ENCODE measurements at regions not wholly inside any gene's neighbourhood (a gene's known extent, or its start where the extent isn't known, plus 50 kb on each side); places are given as distances from the start of the nearest gene placed in this dataset.

DNA sequence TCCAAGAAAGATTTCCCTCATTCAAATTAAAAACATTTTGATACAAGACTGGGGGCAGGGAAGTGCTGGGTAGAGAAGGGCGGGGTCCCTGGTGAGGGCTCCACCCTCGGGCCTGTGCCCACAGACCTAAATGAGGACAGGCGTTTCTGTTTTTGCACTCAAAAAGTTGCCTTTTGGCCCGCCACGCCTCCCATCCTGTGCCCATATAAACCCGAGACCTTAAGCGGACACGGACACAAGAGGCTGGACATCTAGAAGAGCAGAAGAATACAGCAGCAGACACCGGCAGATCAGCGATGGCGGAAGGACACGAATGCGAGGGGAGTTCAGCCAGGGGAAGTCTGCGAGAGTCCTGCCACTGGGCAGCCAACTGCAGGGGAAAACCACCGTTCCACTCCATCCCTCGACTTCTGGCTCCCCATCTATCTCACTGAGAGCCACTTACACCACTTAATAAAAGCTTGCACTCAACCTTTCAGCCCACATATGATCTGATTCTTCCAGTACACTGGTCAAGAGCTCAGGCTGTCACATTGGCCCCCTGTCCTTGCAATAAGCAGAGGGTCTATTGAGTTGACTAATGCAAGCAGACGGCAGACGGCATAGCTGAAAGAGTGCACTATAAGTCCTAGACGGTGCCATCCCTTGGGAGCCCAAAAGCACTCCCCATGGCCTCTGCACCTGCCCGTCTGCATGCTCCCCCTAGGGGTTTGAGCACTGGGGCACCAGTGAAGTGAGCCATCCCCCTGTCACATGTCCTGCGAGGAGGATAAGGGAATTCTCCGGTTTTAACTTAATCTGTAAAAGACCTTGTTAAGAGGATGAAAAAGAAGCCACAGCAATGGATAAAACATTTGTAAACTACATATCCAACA lies 181.8 kb upstream of the PRSS1 start (continued):
- no peak for TF ChIP-seq ZNF737 (CRISPR knock-in tag; IDR thresholded peaks at IDR 0.05; ENCODE audit: borderline replicate concordance)
- no peak for TF ChIP-seq SMC3 (IDR thresholded peaks at IDR 0.05; ENCODE audit: low read length)
- no peak for TF ChIP-seq ZNF510 (CRISPR knock-in tag; IDR thresholded peaks at IDR 0.05; ENCODE audit: low read depth)
- TF ChIP-seq, protein P1, sequence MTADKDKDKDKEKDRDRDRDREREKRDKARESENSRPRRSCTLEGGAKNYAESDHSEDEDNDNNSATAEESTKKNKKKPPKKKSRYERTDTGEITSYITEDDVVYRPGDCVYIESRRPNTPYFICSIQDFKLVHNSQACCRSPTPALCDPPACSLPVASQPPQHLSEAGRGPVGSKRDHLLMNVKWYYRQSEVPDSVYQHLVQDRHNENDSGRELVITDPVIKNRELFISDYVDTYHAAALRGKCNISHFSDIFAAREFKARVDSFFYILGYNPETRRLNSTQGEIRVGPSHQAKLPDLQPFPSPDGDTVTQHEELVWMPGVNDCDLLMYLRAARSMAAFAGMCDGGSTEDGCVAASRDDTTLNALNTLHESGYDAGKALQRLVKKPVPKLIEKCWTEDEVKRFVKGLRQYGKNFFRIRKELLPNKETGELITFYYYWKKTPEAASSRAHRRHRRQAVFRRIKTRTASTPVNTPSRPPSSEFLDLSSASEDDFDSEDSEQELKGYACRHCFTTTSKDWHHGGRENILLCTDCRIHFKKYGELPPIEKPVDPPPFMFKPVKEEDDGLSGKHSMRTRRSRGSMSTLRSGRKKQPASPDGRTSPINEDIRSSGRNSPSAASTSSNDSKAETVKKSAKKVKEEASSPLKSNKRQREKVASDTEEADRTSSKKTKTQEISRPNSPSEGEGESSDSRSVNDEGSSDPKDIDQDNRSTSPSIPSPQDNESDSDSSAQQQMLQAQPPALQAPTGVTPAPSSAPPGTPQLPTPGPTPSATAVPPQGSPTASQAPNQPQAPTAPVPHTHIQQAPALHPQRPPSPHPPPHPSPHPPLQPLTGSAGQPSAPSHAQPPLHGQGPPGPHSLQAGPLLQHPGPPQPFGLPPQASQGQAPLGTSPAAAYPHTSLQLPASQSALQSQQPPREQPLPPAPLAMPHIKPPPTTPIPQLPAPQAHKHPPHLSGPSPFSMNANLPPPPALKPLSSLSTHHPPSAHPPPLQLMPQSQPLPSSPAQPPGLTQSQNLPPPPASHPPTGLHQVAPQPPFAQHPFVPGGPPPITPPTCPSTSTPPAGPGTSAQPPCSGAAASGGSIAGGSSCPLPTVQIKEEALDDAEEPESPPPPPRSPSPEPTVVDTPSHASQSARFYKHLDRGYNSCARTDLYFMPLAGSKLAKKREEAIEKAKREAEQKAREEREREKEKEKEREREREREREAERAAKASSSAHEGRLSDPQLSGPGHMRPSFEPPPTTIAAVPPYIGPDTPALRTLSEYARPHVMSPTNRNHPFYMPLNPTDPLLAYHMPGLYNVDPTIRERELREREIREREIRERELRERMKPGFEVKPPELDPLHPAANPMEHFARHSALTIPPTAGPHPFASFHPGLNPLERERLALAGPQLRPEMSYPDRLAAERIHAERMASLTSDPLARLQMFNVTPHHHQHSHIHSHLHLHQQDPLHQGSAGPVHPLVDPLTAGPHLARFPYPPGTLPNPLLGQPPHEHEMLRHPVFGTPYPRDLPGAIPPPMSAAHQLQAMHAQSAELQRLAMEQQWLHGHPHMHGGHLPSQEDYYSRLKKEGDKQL (CRISPR knock-in tag; IDR thresholded peaks at IDR 0.05; ENCODE audit: low read depth): no peak
- TF ChIP-seq, protein P2, sequence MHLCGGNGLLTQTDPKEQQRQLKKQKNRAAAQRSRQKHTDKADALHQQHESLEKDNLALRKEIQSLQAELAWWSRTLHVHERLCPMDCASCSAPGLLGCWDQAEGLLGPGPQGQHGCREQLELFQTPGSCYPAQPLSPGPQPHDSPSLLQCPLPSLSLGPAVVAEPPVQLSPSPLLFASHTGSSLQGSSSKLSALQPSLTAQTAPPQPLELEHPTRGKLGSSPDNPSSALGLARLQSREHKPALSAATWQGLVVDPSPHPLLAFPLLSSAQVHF (CRISPR knock-in tag; IDR thresholded peaks at IDR 0.05): no peak

DNA sequence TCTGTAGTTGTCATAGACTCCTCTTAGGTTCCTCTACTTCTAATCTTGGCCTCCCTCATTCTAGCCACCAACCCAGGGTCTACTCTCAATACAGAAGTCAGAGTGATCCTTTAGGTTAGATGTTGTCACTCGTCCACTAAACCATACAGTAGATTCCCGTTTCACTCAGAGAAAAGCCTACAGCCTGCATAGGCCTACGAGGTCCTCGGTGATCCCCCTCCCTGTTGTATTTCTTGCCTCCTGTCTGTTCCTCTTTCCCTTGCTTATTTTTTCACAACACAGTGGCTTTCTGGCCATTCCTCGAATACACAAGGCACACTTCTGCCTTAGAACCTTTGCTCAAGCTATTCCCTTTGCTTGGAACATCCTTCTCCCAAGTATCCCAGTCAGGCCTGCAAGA lies 183.0 kb upstream of the PRSS1 start:
- WGBS (ENCODE audit: low lambda C conversion rate): 5% methylated on average over 5 of the region's 5 CpGs
- TF ChIP-seq ISL2 (CRISPR knock-in tag; IDR thresholded peaks at IDR 0.05) (no peak), SIX1 (CRISPR knock-in tag; IDR thresholded peaks at IDR 0.05; ENCODE audit: borderline replicate concordance) (no peak), KLF16 (CRISPR knock-in tag; IDR thresholded peaks at IDR 0.05) (no peak)

More for the DNA sequence above, 183.0 kb upstream of the PRSS1 start:
- no peak for DNase-seq (ENCODE audit: low spot score)
- Histone ChIP-seq H3K9me3 (ENCODE audit: low read length) (no peaks in the 10 kb centered on the region), H3K4me3 (replicated peaks in 1 of 3; ENCODE audit: insufficient read depth in 1 of 3, low read depth in 2 of 3, low read length in 3 of 3) (no peak overlapping the region), H3K27ac (ENCODE audit: extremely low read length, insufficient read depth, low read length) (no peak overlapping the region), H3K9ac (ENCODE audit: insufficient read depth, low read depth, low read length) (no peak overlapping the region), H2AFZ (ENCODE audit: low read length) (no peak overlapping the region), H3K27me3 (ENCODE audit: control insufficient read depth in 1 of 2, insufficient read depth in 2 of 2, low read length in 2 of 2) (peaks cover 1 to 13% of the 10 kb centered on the region in 2 experiments; a peak in 2 of 5 replicates), H3K79me2 (ENCODE audit: insufficient read depth, low read length) (no peaks in the 10 kb centered on the region), H3K4me2 (ENCODE audit: low read depth, low read length) (no peak overlapping the region), H4K20me1 (ENCODE audit: insufficient read depth, low read length) (no peaks in the 10 kb centered on the region), H3K4me1 (ENCODE audit: insufficient read depth, low read length) (no peaks in the 10 kb centered on the region), H3K36me3 (replicated peaks in 1 of 2; ENCODE audit: control insufficient read depth in 1 of 2, insufficient read depth in 2 of 2, low read length in 2 of 2) (no peaks in the 10 kb centered on the region)
- intact Hi-C loops (cut with micrococcal nuclease; ENCODE audit: unreplicated experiment) (no loop called here), in situ Hi-C loops (cut with HindIII; ENCODE audit: extremely low pct_ligation_motif_present, low pct_unique_long_range_greater_than_20kb) (no loop called here)
- FAIRE-seq: no peak
- ChIA-PET CTCF (ENCODE audit: low intra/inter-chr PET ratio, low total read pairs) (no interaction called here), POLR2A (no interaction called here)
- ATAC-seq: no peak
- no TSS peak for BruUV-seq (replicated peaks)
